Hepatocyte (in vitro differentiated cells): ENCODE measurements at regions not wholly inside any gene's neighbourhood (a gene's known extent, or its start where the extent isn't known, plus 50 kb on each side); places are given as distances from the start of the nearest gene placed in this dataset.

Experiments used
- DNase-seq: peaks from one replicate; pipeline ENCODE4 v3.0.0-alpha.2; 2016; ENCODE audit warnings: low spot score
- H2AFZ ChIP-seq: fragments of 200-600 bp; sonication (generic); 2 replicates; pipeline ENCODE4 v1.6.0; 2016; ENCODE audit warnings: antibody characterized with exemption, mild to moderate bottlenecking
- H3K27ac ChIP-seq: fragments of 200-600 bp; sonication (generic); 2 replicates; pipeline ENCODE4 v1.5.1; 2016; ENCODE audit warnings: mild to moderate bottlenecking
- H3K27me3 ChIP-seq: fragments of 200-600 bp; sonication (generic); 2 replicates; pipeline ENCODE4 v1.6.1; 2016
- H3K36me3 ChIP-seq: fragments of 200-600 bp; sonication (generic); replicated peaks from 2 replicates; pipeline ENCODE4 v1.5.1; 2016; ENCODE audit warnings: low read depth; ENCODE audit not compliant: insufficient read depth
- H3K4me1 ChIP-seq: fragments of 200-600 bp; sonication (generic); 2 replicates; pipeline ENCODE4 v1.5.1; 2016; ENCODE audit warnings: mild to moderate bottlenecking, moderate library complexity; ENCODE audit not compliant: insufficient read depth
- H3K4me2 ChIP-seq: fragments of 200-600 bp; sonication (generic); 2 replicates; pipeline ENCODE4 v1.6.0; 2016
- H3K4me3 ChIP-seq: fragments of 200-600 bp; sonication (generic); 2 replicates; pipeline ENCODE4 v1.5.1; 2016; ENCODE audit warnings: mild to moderate bottlenecking
- H3K79me2 ChIP-seq: fragments of 200-600 bp; sonication (generic); 2 replicates; pipeline ENCODE4 v1.6.0; 2017; ENCODE audit warnings: mild to moderate bottlenecking
- H3K9me2 ChIP-seq: fragments of 200-600 bp; sonication (generic); replicated peaks from 2 replicates; pipeline ENCODE4 v1.6.0; 2017; ENCODE audit warnings: mild to moderate bottlenecking; ENCODE audit not compliant: insufficient read depth
- H3K9me3 ChIP-seq: fragments of 200-600 bp; sonication (generic); 2 replicates; pipeline ENCODE4 v1.5.1; 2016; ENCODE audit warnings: low read depth, mild to moderate bottlenecking
- H4K20me1 ChIP-seq: fragments of 200-600 bp; sonication (generic); 2 replicates; pipeline ENCODE4 v1.6.0; 2016; ENCODE audit warnings: mild to moderate bottlenecking; ENCODE audit not compliant: insufficient read depth, poor library complexity, severe bottlenecking
- CTCF ChIP-seq: fragments of 200-600 bp; sonication (generic); IDR thresholded peaks from 2 replicates; pipeline ENCODE4 v1.5.1; 2016; ENCODE audit warnings: antibody characterized with exemption, mild to moderate bottlenecking; ENCODE audit not compliant: poor library complexity
- EZH2 ChIP-seq: fragments of 200-600 bp; sonication (generic); IDR thresholded peaks from 2 replicates; pipeline ENCODE4 v1.6.1; 2016; ENCODE audit warnings: antibody characterized with exemption, mild to moderate bottlenecking, borderline replicate concordance
- EZH2phosphoT487 ChIP-seq: fragments of 200-600 bp; sonication (generic); IDR thresholded peaks from one replicate; pipeline ENCODE4 v1.6.1; 2018; ENCODE audit warnings: antibody characterized with exemption, mild to moderate bottlenecking, low read depth, moderate library complexity; ENCODE audit not compliant: unreplicated experiment, severe bottlenecking
- WGBS: methylation state at CpG from one replicate; pipeline ENCODE4 v1.1.6; 2016; ENCODE audit warnings: low lambda C conversion rate; ENCODE audit errors: missing lambda C conversion rate; 5-methylcytosine and 5-hydroxymethylcytosine counted together

GRCh38 chr4:10204401-10205058 lies 87.9 kb upstream of the WDR1 start:
- TF ChIP-seq CTCF, result no peak
- TF ChIP-seq EZH2phosphoT487, result no peak
- TF ChIP-seq EZH2, result no peak
- H3K9me3 ChIP-seq, result no peaks in the 10 kb centered on the region
- H3K27ac ChIP-seq, result no peak overlapping the region
- no peak overlapping the region for H3K4me3 ChIP-seq
- no peak overlapping the region for H2AFZ ChIP-seq
- H4K20me1 ChIP-seq, result no peaks in the 10 kb centered on the region
- H3K36me3 ChIP-seq, result no peaks in the 10 kb centered on the region
- H3K4me1 ChIP-seq, result no peaks in the 10 kb centered on the region
- H3K9me2 ChIP-seq, result no peaks in the 10 kb centered on the region
- WGBS, result 88% methylated on average over 9 of the region's 9 CpGs
- no peaks in the 10 kb centered on the region for H3K27me3 ChIP-seq
- no peak for DNase-seq
- no peak overlapping the region for H3K4me2 ChIP-seq
- no peaks in the 10 kb centered on the region for H3K79me2 ChIP-seq

GRCh38 chr4:10203851-10204250 lies 87.3 kb upstream of the WDR1 start:
- Histone ChIP-seq H2AFZ (no peak overlapping the region), H4K20me1 (no peaks in the 10 kb centered on the region), H3K27me3 (no peaks in the 10 kb centered on the region), H3K4me2 (no peak overlapping the region), H3K9me2 (no peaks in the 10 kb centered on the region), H3K79me2 (no peaks in the 10 kb centered on the region), H3K4me1 (no peaks in the 10 kb centered on the region), H3K9me3 (no peaks in the 10 kb centered on the region), H3K27ac (no peak overlapping the region), H3K4me3 (no peak overlapping the region), H3K36me3 (no peaks in the 10 kb centered on the region)
- DNase-seq, result no peak
- no peak for TF ChIP-seq CTCF
- no peak for TF ChIP-seq EZH2phosphoT487
- no peak for TF ChIP-seq EZH2
- WGBS, result 87% methylated on average over 3 of the region's 3 CpGs

- H3K27ac ChIP-seq, result no peak overlapping the region
- no peak overlapping the region for H3K4me3 ChIP-seq
- no peaks in the 10 kb centered on the region for H3K4me1 ChIP-seq
- H3K36me3 ChIP-seq, result no peaks in the 10 kb centered on the region
- no peaks in the 10 kb centered on the region for H3K9me3 ChIP-seq
- H3K27me3 ChIP-seq, result no peaks in the 10 kb centered on the region
- WGBS, result 78% methylated on average over 4 of the region's 4 CpGs
- TF ChIP-seq EZH2phosphoT487 (no peak), CTCF (no peak), EZH2 (no peak)
- no peak for DNase-seq
- no peak overlapping the region for H3K4me2 ChIP-seq
- H3K9me2 ChIP-seq, result no peaks in the 10 kb centered on the region
- H3K79me2 ChIP-seq, result no peaks in the 10 kb centered on the region
- no peaks in the 10 kb centered on the region for H4K20me1 ChIP-seq
- no peak overlapping the region for H2AFZ ChIP-seq
Measured at GRCh38 chr4:10201381-10202223, 85.0 kb upstream of the WDR1 start.
